ENCODE measurements at regions not wholly inside any gene's neighbourhood (a gene's known extent, or its start where the extent isn't known, plus 50 kb on each side); places are given as distances from the start of the nearest gene placed in this dataset.

GRCh38 chr1:18539171-18539570 is 58.4 kb downstream of the KLHDC7A start:
- H3K36me3 Mint-ChIP-seq (ENCODE audit: low read depth): peaks cover 7% of the 10 kb centered on the region; the same call in 1 of the 3 replicates
- ATAC-seq: no peak

More at GRCh38 chr1:18539171-18539570, 58.4 kb downstream of the KLHDC7A start:
- no peaks in the 10 kb centered on the region; the same call in 1 of the 2 replicates for H4K20me1 ChIP-seq (replicated peaks; ENCODE audit: insufficient read depth)
- H3K4me3 Mint-ChIP-seq: no peak overlapping the region
- H3K4me3 ChIP-seq: no peak overlapping the region
- no peak for DNase-seq (ENCODE audit: low spot score)
- no peaks in the 10 kb centered on the region for H3K36me3 ChIP-seq (ENCODE audit: insufficient read depth)
- H3K4me1 Mint-ChIP-seq: peaks cover 16% of the 10 kb centered on the region
- H3K27me3 ChIP-seq (ENCODE audit: insufficient read depth): no peaks in the 10 kb centered on the region
- no peak overlapping the region for H3K4me2 ChIP-seq
- H3K9me2 ChIP-seq (ENCODE audit: insufficient read depth): no peaks in the 10 kb centered on the region; the same call in 1 of the 2 replicates
- no peaks in the 10 kb centered on the region for H3F3A ChIP-seq (replicated peaks; ENCODE audit: low read depth)
- peaks cover 15% of the 10 kb centered on the region; the same call in 1 of the 2 replicates for H3K4me1 ChIP-seq (ENCODE audit: insufficient read depth)
- no peak overlapping the region for H2AFZ ChIP-seq
- TF ChIP-seq ZNF114 (CRISPR knock-in tag; IDR thresholded peaks at IDR 0.05) (no peak), ZNF462 (CRISPR knock-in tag; IDR thresholded peaks at IDR 0.05) (no peak), EZH2 (IDR thresholded peaks at IDR 0.05; ENCODE audit: low read depth, unreplicated experiment) (no peak), NANOG (IDR thresholded peaks at IDR 0.05; ENCODE audit: borderline replicate concordance) (no peak), ETS1 (IDR thresholded peaks at IDR 0.05) (no peak), STAT1 (IDR thresholded peaks at IDR 0.05; ENCODE audit: unreplicated experiment) (no peak), CTCF (conservative IDR thresholded peaks at IDR 0.05; ENCODE audit: low read depth in 2 of 2) (no peak)
- H3K27me3 Mint-ChIP-seq (ENCODE audit: insufficient read depth, low read depth, poor library complexity): peaks cover 10% of the 10 kb centered on the region
- H3K79me2 ChIP-seq (replicated peaks; ENCODE audit: insufficient read depth): no peaks in the 10 kb centered on the region
- no peak overlapping the region for H3K27ac ChIP-seq (ENCODE audit: low read depth)
- H3K27ac Mint-ChIP-seq: no peak overlapping the region
- H3K9me3 Mint-ChIP-seq: peaks cover 8% of the 10 kb centered on the region
